Uterus (tissue), 3 donors: ENCODE measurements at regions not wholly inside any gene's neighbourhood (a gene's known extent, or its start where the extent isn't known, plus 50 kb on each side); places are given as distances from the start of the nearest gene placed in this dataset.
A peak's percentile ranks its signal among the peaks of the same experiment; 100 is the strongest.

Experiments
- DNase-seq, 2 donors: peaks; one replicate each; pipeline ENCODE4 v3.0.0-alpha.2; 2019 to 2020
- H3K27ac ChIP-seq, 2 donors: fragments of 200-600 bp; sonication (generic); 1 replicate in 1 of 2; 2 replicates in 1 of 2; pipeline ENCODE4 v1.5.1; 2016 to 2018
- H3K27me3 ChIP-seq, 2 donors: fragments of 200-600 bp; sonication (generic); one replicate each; pipeline ENCODE4 v1.5.1; 2018 to 2019; ENCODE audit warnings: control low read depth in 1 of 2
- H3K36me3 ChIP-seq, 2 donors: fragments of 200-600 bp; sonication (generic); one replicate each; pipeline ENCODE4 v1.5.1; 2019; ENCODE audit warnings: control low read depth in 1 of 2
- H3K4me1 ChIP-seq, 2 donors: fragments of 200-600 bp; sonication (generic); one replicate each; pipeline ENCODE4 v1.5.1; 2018 to 2019; ENCODE audit warnings: control low read depth in 1 of 2
- H3K4me3 ChIP-seq, 2 donors: fragments of 200-600 bp; sonication (generic); 1 replicate in 1 of 2; 2 replicates in 1 of 2; pipeline ENCODE4 v1.5.1; 2018 to 2019; ENCODE audit warnings: mild to moderate bottlenecking in 1 of 2
- H3K9me3 ChIP-seq, 2 donors: fragments of 200-600 bp; sonication (generic); one replicate each; pipeline ENCODE4 v1.5.1; 2019; ENCODE audit warnings: control low read depth in 1 of 2
- CTCF ChIP-seq, 4 experiments: fragments of 200-600 bp in 2 of 4; fragments of 450-650 bp in 2 of 4; sonication (generic) in 2 of 4; IDR thresholded peaks; one replicate each; pipeline ENCODE4 v1.5.1; 2016 to 2019; ENCODE audit warnings: antibody characterized with exemption in 4 of 4, mild to moderate bottlenecking in 2 of 4, moderate library complexity in 1 of 4
- POLR2A ChIP-seq, 2 donors: fragments of 450-650 bp; IDR thresholded peaks; one replicate each; pipeline ENCODE4 v1.6.1; 2016; ENCODE audit warnings: antibody characterized with exemption in 2 of 2, mild to moderate bottlenecking in 1 of 2, moderate library complexity in 1 of 2
- intact Hi-C: fragments of 100-400 bp; cut with DNase I; formaldehyde crosslinking; loops from one replicate; pipeline ENCODE4 v1.15.1; 2023; ENCODE audit warnings: low total_unique reads
- donor health status: DM: yes; HTN: yes; CAD: no.

DNA sequence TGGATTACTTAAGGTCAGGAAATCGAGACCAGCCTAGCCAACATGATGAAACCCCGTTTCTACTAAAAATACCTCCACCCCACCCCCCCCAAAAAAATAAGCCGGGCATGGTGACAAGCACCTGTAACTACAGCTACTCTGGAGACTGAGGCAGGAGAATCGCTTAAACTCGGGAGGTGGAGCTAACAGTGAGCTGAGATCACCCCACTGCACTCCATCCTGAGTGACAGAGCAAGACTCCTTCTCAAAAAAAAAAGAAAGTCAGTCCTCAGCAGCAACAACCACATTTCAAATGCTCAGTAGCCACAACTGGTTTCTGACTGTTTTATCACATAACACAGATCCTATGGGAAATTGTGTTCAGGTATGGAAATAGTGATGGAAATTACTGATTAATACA, 135.3 kb downstream of the HFE start:
- Histone ChIP-seq H3K36me3 (no peaks in the 10 kb centered on the region), H3K9me3 (no peaks in the 10 kb centered on the region), H3K4me3 (no peak overlapping the region), H3K4me1 (no peaks in the 10 kb centered on the region), H3K27ac (peak overlapping the region; percentile 86 to 88), H3K27me3 (peaks cover 0 to 5% of the 10 kb centered on the region in 2 donors)
- no peak for TF ChIP-seq POLR2A (IDR thresholded peaks at IDR 0.05)
- TF ChIP-seq CTCF (IDR thresholded peaks at IDR 0.05) = no peak
- intact Hi-C loops = loop anchor here (10.0 kb wide), 1 partner anchor 52 kb away; a partner anchor contains a TSS
- no peak for DNase-seq

GRCh38 chr6:26223228-26223627, 136.0 kb downstream of the HFE start:
- H3K9me3 ChIP-seq = no peaks in the 10 kb centered on the region
- no peaks in the 10 kb centered on the region for H3K36me3 ChIP-seq
- no peaks in the 10 kb centered on the region for H3K4me1 ChIP-seq
- TF ChIP-seq CTCF (IDR thresholded peaks at IDR 0.05) = no peak
- TF ChIP-seq POLR2A (IDR thresholded peaks at IDR 0.05) = no peak
- peak overlapping the region; percentile 86 to 88 for H3K27ac ChIP-seq
- H3K4me3 ChIP-seq = peak overlapping the region; percentile 42 to 48
- intact Hi-C loops = loop anchor here (10.0 kb wide), 1 partner anchor 52 kb away; a partner anchor contains a TSS
- peaks cover 0 to 5% of the 10 kb centered on the region in 2 donors for H3K27me3 ChIP-seq
- no peak for DNase-seq

DNA sequence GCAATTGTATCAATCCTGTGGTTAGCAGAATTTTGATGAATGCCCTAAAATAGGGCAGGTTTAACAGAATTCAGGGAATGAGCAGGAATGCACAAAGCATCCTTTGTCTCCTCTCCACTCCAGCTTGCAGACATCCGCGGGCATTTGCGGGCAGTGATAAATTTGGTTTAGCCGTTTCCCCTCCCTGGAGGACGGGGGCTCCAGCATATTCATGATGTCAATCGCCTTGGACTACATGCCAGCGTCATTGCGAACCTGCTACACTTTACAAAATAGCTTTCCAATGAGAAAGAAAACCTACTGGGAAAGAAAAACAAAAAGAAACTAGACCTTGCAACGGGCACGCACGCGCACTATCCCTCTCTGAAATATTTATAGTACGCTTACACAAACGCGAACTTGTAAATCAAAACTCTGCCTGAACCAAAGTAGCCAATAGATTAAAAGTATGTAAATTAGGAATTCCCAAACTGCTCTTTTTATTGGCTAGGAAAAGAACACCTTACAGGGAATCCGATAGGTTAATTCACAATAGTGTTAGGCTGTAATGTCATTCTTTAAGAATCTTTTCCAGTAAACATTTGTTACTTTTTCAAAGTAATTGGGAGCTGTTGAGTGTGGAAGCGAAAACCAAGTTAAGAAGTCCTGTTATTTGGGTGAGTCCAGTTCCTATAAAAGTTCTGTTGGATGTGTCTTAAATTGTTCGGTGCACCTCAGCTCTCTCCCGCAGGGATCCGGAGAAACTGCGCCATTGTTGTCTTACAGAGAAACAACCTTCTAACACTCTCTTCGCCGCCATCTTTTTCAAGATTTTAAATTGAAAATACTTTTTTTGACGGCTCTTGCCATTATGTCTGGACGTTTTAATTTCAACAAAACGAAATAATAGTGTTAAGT, 136.7 kb downstream of the HFE start:
- Histone ChIP-seq H3K4me3 (peak overlapping the region; percentile 42 to 48), H3K27me3 (peaks cover 0 to 5% of the 10 kb centered on the region in 2 donors), H3K27ac (peak overlapping the region; percentile 86 to 88), H3K36me3 (no peaks in the 10 kb centered on the region), H3K4me1 (no peaks in the 10 kb centered on the region), H3K9me3 (no peaks in the 10 kb centered on the region)
- DNase-seq = peak; percentile 56 to 80
- TF ChIP-seq CTCF (IDR thresholded peaks at IDR 0.05) (no peak), POLR2A (IDR thresholded peaks at IDR 0.05) (peak; percentile 72 to 84)
- intact Hi-C loops = loop anchor here (10.0 kb wide), 1 partner anchor 51 kb away; a partner anchor contains a TSS

- H3K9me3 ChIP-seq = no peaks in the 10 kb centered on the region
- no peaks in the 10 kb centered on the region for H3K36me3 ChIP-seq
- intact Hi-C loops = loop anchor here (10.0 kb wide), 1 partner anchor 50 kb away; a partner anchor contains a TSS
- peak overlapping the region; percentile 86 to 88 for H3K27ac ChIP-seq
- peak overlapping the region; percentile 42 to 48 for H3K4me3 ChIP-seq
- no peak for TF ChIP-seq POLR2A (IDR thresholded peaks at IDR 0.05)
- TF ChIP-seq CTCF (IDR thresholded peaks at IDR 0.05) = no peak
- peaks cover 0 to 5% of the 10 kb centered on the region in 2 donors for H3K27me3 ChIP-seq
- no peak for DNase-seq
- no peaks in the 10 kb centered on the region for H3K4me1 ChIP-seq
These were observed 137.3 kb downstream of the HFE start for GRCh38 chr6:26224547-26224912.
